MCF 10A (cell line): ENCODE measurements at regions not wholly inside any gene's neighbourhood (a gene's known extent, or its start where the extent isn't known, plus 50 kb on each side); places are given as distances from the start of the nearest gene placed in this dataset.

Source experiments
- BruUV-seq: library from RNA; stranded (reverse); fragments of 400-500 nt; replicated peaks from 2 replicates; lab custom pipeline; 2021; lab: Mats Ljungman, UMichigan
- CTCF ChIA-PET: fragments of 300-600 bp; sonication (Branson Sonifier 250); formaldehyde crosslinking; extraction: SDS; loops from one replicate; lab custom pipeline; 2021; ENCODE audit warnings: antibody characterized with exemption, inconsistent platforms; lab: Yijun Ruan, JAX
- POLR2A ChIA-PET: fragments of 300-600, 350-650 bp; sonication (Branson Sonifier 250); formaldehyde crosslinking; extraction: SDS; loops from one replicate; lab custom pipeline; 2020; ENCODE audit warnings: antibody characterized with exemption, inconsistent platforms; lab: Yijun Ruan, JAX
- DNase-seq: peaks from one replicate; pipeline ENCODE4 v3.0.0-alpha.2; 2018; ENCODE audit not compliant: unreplicated experiment
- H3K27ac Mint-ChIP-seq: one replicate; pipeline ENCODE4 v1.8.0; 2022; ENCODE audit warnings: mild to moderate bottlenecking, low read depth, mixed read lengths; ENCODE audit not compliant: unreplicated experiment
- H3K27me3 Mint-ChIP-seq: one replicate; pipeline ENCODE4 v1.8.0; 2022; ENCODE audit warnings: mixed read lengths; ENCODE audit not compliant: insufficient read depth, unreplicated experiment
- H3K36me3 Mint-ChIP-seq: one replicate; pipeline ENCODE4 v1.8.0; 2022; ENCODE audit warnings: mild to moderate bottlenecking, moderate library complexity, mixed read lengths; ENCODE audit not compliant: insufficient read depth, unreplicated experiment
- H3K4me1 Mint-ChIP-seq: one replicate; pipeline ENCODE4 v1.8.0; 2022; ENCODE audit warnings: mixed read lengths; ENCODE audit not compliant: insufficient read depth, unreplicated experiment
- H3K4me3 Mint-ChIP-seq: one replicate; pipeline ENCODE4 v1.8.0; 2022; ENCODE audit warnings: mild to moderate bottlenecking, moderate library complexity, mixed read lengths; ENCODE audit not compliant: unreplicated experiment
- H3K9me3 Mint-ChIP-seq: one replicate; pipeline ENCODE4 v1.8.0; 2022; ENCODE audit warnings: mixed read lengths; ENCODE audit not compliant: unreplicated experiment
- intact Hi-C: fragments of 100-400 bp; cut with micrococcal nuclease; formaldehyde crosslinking; loops from 2 replicates; pipeline ENCODE4 v1.14.1; 2022
- TF ChIP-seq, protein P1 (sequence below): fragments of 200-600 bp; IDR thresholded peaks from one replicate; pipeline ENCODE4 v1.8.0; 2022; ENCODE audit warnings: antibody characterized with exemption, mild to moderate bottlenecking; ENCODE audit not compliant: unreplicated experiment

DNA sequence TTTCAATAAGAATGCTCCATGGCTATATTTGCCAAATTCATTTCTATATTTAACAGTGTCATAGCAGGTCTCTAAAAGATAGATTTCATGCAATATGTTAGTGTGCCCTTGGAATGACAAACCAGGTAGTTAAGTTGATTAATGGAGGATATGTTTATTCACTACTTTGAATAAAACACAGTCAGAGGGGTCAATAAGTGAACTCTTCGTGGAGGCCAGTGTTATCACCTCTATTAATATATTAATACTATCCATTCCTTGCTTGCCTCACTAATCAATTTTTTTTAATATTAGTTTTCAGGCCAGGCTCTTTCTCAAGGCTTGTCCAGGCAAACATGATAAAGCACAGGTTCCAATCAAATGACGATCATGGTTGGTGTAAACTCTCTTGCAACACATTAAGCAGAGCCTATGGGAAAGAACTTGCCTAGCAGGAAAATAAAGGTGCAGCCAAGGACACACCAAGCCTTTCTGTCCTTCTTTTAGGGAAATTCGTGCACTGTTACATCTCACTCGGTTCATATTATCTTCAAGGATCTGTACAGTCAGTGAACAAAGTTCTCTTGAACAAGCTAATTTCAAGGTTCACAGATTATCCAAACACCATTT, 144.7 kb downstream of the DCK start:
- TF ChIP-seq, protein P1, sequence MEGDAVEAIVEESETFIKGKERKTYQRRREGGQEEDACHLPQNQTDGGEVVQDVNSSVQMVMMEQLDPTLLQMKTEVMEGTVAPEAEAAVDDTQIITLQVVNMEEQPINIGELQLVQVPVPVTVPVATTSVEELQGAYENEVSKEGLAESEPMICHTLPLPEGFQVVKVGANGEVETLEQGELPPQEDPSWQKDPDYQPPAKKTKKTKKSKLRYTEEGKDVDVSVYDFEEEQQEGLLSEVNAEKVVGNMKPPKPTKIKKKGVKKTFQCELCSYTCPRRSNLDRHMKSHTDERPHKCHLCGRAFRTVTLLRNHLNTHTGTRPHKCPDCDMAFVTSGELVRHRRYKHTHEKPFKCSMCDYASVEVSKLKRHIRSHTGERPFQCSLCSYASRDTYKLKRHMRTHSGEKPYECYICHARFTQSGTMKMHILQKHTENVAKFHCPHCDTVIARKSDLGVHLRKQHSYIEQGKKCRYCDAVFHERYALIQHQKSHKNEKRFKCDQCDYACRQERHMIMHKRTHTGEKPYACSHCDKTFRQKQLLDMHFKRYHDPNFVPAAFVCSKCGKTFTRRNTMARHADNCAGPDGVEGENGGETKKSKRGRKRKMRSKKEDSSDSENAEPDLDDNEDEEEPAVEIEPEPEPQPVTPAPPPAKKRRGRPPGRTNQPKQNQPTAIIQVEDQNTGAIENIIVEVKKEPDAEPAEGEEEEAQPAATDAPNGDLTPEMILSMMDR: no peak
- no TSS peak for BruUV-seq
- CTCF ChIA-PET: no interaction called here
- Mint-ChIP-seq H3K27ac (no peak overlapping the region), H3K9me3 (no peaks in the 10 kb centered on the region), H3K4me3 (no peak overlapping the region), H3K27me3 (no peaks in the 10 kb centered on the region), H3K36me3 (no peaks in the 10 kb centered on the region), H3K4me1 (peaks cover 6% of the 10 kb centered on the region)
- DNase-seq: no peak
- intact Hi-C loops: no loop called here
- POLR2A ChIA-PET: interaction anchor here (0.5 to 0.7 kb wide), 2 partner anchors 17 to 209 kb away, joined by 4 read pairs; no protein-coding TSS in a partner anchor

DNA sequence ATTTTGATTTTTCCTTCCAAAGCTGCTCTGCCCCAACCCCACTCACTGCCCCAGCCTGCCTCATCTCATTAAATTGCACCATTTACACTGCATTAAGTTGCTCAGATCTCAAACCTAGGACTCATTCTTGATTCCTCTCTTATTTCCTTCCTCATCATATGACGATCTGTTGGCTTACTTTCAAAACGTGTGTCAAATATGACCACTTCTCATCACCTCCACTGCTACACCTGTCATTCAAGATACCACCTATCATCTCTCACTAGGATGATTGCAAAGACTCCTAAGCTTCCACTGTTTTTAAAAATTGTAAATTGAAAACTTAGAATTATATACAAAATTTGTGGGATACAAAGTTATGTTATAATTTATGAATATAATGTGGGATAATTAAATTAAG, 147.1 kb downstream of the DCK start:
- DNase-seq: no peak
- H3K36me3 Mint-ChIP-seq: no peaks in the 10 kb centered on the region
- intact Hi-C loops: no loop called here
- peaks cover 6% of the 10 kb centered on the region for H3K4me1 Mint-ChIP-seq
- H3K9me3 Mint-ChIP-seq: no peaks in the 10 kb centered on the region
- POLR2A ChIA-PET: no interaction called here
- BruUV-seq: no TSS peak
- CTCF ChIA-PET: interaction anchor here (1.4 kb wide), 1 partner anchor 9 kb away, joined by 9 read pairs; no protein-coding TSS in a partner anchor
- H3K27me3 Mint-ChIP-seq: no peaks in the 10 kb centered on the region
- H3K27ac Mint-ChIP-seq: no peak overlapping the region
- TF ChIP-seq, protein P1: no peak
- H3K4me3 Mint-ChIP-seq: no peak overlapping the region

DNA sequence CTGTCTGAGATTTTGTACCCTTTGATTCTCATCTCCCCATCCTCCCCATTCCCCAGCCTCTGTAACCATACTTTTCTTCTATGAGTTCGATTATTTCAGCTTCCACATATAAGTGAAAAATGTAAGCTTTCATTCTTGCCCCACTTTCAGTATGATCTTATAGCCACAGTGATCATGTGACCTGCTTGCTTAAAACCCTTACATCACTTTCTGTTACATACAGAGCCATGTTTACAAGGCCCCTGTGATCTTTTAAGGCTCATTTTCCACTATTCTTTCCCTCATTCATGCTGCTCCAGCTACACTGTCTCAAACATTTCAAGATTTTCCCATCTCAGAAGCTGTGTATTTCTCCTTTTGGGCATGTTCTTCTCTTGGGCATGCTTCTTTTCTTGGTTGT, 147.7 kb downstream of the DCK start:
- no peak overlapping the region for H3K27ac Mint-ChIP-seq
- H3K4me1 Mint-ChIP-seq: peaks cover 6% of the 10 kb centered on the region
- ChIA-PET CTCF (interaction anchor here (1.4 kb wide), 1 partner anchor 9 kb away, joined by 9 read pairs; no protein-coding TSS in a partner anchor), POLR2A (interaction anchor here (0.5 kb wide), 1 partner anchor 1479 kb away, joined by 3 read pairs; no protein-coding TSS in a partner anchor)
- H3K36me3 Mint-ChIP-seq: no peaks in the 10 kb centered on the region
- no peak overlapping the region for H3K4me3 Mint-ChIP-seq
- TF ChIP-seq, protein P1: no peak
- no peaks in the 10 kb centered on the region for H3K9me3 Mint-ChIP-seq
- intact Hi-C loops: no loop called here
- no peaks in the 10 kb centered on the region for H3K27me3 Mint-ChIP-seq
- no peak for DNase-seq
- BruUV-seq: no TSS peak

DNA sequence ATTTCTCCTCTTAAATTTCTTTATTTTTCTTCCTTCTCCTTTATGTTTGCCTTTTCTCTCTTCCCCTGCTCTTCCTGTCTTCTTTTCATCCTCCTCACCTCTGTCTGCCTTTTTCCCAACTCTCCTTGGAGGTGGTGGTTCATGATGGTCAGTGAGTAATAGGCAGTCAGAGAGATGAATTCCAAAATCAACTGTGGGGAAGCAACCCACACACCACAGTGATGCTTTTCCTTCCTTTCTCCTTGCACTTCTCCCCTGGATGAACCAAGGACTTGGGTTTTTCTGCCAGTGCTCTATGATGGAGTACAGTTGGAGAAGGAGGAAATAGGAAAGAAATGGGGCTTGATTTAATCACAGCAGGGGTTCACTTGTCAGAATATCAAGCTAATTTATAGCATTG, 153.8 kb downstream of the DCK start:
- Mint-ChIP-seq H3K27ac (no peak overlapping the region), H3K27me3 (no peaks in the 10 kb centered on the region), H3K4me3 (no peak overlapping the region), H3K4me1 (peaks cover 7% of the 10 kb centered on the region), H3K9me3 (peaks cover 15% of the 10 kb centered on the region), H3K36me3 (no peaks in the 10 kb centered on the region)
- no peak for DNase-seq
- TF ChIP-seq, protein P1: no peak
- POLR2A ChIA-PET: no interaction called here
- intact Hi-C loops: no loop called here
- CTCF ChIA-PET: no interaction called here
- BruUV-seq: no TSS peak
